ENCODE measurements at regions not wholly inside any gene's neighbourhood (a gene's known extent, or its start where the extent isn't known, plus 50 kb on each side); places are given as distances from the start of the nearest gene placed in this dataset.

DNA sequence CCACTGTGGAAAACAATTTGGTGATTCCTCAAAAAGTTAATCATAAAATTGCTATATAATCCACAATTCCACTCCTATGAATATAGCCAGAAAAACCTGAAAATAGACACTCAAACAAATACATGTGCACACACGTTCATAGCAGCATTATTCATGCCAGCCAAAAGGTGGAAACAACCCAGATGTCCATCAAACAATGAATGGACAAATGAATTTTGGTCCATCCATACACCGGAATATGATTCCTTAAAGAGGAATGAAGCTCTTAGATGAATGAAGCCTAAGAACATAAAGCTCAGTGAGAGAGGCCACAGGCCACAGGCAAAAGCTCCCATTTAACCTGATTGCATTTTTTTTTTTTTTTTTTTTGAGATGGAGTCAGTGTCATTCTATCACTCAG lies 114.6 kb upstream of the TNRC6C start:
- no peaks in the 10 kb centered on the region for H3K9me3 ChIP-seq
- H3K4me3 ChIP-seq: no peak overlapping the region
- no peak for DNase-seq (ENCODE audit: low spot score in 2 of 2)
- TF ChIP-seq, protein P1, sequence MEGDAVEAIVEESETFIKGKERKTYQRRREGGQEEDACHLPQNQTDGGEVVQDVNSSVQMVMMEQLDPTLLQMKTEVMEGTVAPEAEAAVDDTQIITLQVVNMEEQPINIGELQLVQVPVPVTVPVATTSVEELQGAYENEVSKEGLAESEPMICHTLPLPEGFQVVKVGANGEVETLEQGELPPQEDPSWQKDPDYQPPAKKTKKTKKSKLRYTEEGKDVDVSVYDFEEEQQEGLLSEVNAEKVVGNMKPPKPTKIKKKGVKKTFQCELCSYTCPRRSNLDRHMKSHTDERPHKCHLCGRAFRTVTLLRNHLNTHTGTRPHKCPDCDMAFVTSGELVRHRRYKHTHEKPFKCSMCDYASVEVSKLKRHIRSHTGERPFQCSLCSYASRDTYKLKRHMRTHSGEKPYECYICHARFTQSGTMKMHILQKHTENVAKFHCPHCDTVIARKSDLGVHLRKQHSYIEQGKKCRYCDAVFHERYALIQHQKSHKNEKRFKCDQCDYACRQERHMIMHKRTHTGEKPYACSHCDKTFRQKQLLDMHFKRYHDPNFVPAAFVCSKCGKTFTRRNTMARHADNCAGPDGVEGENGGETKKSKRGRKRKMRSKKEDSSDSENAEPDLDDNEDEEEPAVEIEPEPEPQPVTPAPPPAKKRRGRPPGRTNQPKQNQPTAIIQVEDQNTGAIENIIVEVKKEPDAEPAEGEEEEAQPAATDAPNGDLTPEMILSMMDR (IDR thresholded peaks at IDR 0.05): no peak
- no peak for TF ChIP-seq POLR2A (IDR thresholded peaks at IDR 0.05)
- no peak for TF ChIP-seq POLR2AphosphoS5 (IDR thresholded peaks at IDR 0.05)
- H3K27me3 ChIP-seq: no peaks in the 10 kb centered on the region
- no peaks in the 10 kb centered on the region for H3K36me3 ChIP-seq
- no peaks in the 10 kb centered on the region for H3K4me1 ChIP-seq
- no peak overlapping the region for H3K27ac ChIP-seq
- intact Hi-C loops (cut with DNase I; ENCODE audit: low total_unique reads): loop anchor here (10.0 kb wide), 1 partner anchor 869 kb away; no protein-coding TSS in a partner anchor

- DNase-seq (ENCODE audit: low spot score in 2 of 2): no peak
- Histone ChIP-seq H3K27me3 (no peaks in the 10 kb centered on the region), H3K36me3 (no peaks in the 10 kb centered on the region), H3K9me3 (no peaks in the 10 kb centered on the region), H3K4me1 (no peaks in the 10 kb centered on the region), H3K4me3 (no peak overlapping the region), H3K27ac (no peak overlapping the region)
- intact Hi-C loops (cut with DNase I; ENCODE audit: low total_unique reads): loop anchor here (10.0 kb wide), 1 partner anchor 870 kb away; no protein-coding TSS in a partner anchor
- TF ChIP-seq POLR2AphosphoS5 (IDR thresholded peaks at IDR 0.05) (no peak), POLR2A (IDR thresholded peaks at IDR 0.05) (no peak)
- TF ChIP-seq, protein P1 (IDR thresholded peaks at IDR 0.05): no peak
These were observed 113.8 kb upstream of the TNRC6C start for GRCh38 chr17:77844681-77845080.

GRCh38 chr17:77845541-77846225 lies 112.8 kb upstream of the TNRC6C start:
- intact Hi-C loops (cut with DNase I; ENCODE audit: low total_unique reads): loop anchor here (10.0 kb wide), 1 partner anchor 871 kb away; no protein-coding TSS in a partner anchor
- DNase-seq (ENCODE audit: low spot score in 2 of 2): no peak

GRCh38 chr17:77846531-77847085 lies 111.9 kb upstream of the TNRC6C start:
- H3K27me3 ChIP-seq: no peaks in the 10 kb centered on the region
- DNase-seq (ENCODE audit: low spot score in 2 of 2): no peak
- H3K4me1 ChIP-seq: no peaks in the 10 kb centered on the region
- H3K4me3 ChIP-seq: no peak overlapping the region
- H3K36me3 ChIP-seq: no peaks in the 10 kb centered on the region
- H3K27ac ChIP-seq: no peak overlapping the region
- no peaks in the 10 kb centered on the region for H3K9me3 ChIP-seq
- intact Hi-C loops (cut with DNase I; ENCODE audit: low total_unique reads): loop anchor here (10.0 kb wide), 1 partner anchor 872 kb away; no protein-coding TSS in a partner anchor
- TF ChIP-seq, protein P1 (IDR thresholded peaks at IDR 0.05): no peak
- no peak for TF ChIP-seq POLR2AphosphoS5 (IDR thresholded peaks at IDR 0.05)
- TF ChIP-seq POLR2A (IDR thresholded peaks at IDR 0.05): no peak

More at GRCh38 chr17:77845541-77846225, 112.8 kb upstream of the TNRC6C start:
- H3K4me1 ChIP-seq: no peaks in the 10 kb centered on the region
- H3K27me3 ChIP-seq: no peaks in the 10 kb centered on the region
- no peak for TF ChIP-seq POLR2A (IDR thresholded peaks at IDR 0.05)
- no peak overlapping the region for H3K4me3 ChIP-seq
- H3K9me3 ChIP-seq: no peaks in the 10 kb centered on the region
- no peak overlapping the region for H3K27ac ChIP-seq
- H3K36me3 ChIP-seq: no peaks in the 10 kb centered on the region

DNA sequence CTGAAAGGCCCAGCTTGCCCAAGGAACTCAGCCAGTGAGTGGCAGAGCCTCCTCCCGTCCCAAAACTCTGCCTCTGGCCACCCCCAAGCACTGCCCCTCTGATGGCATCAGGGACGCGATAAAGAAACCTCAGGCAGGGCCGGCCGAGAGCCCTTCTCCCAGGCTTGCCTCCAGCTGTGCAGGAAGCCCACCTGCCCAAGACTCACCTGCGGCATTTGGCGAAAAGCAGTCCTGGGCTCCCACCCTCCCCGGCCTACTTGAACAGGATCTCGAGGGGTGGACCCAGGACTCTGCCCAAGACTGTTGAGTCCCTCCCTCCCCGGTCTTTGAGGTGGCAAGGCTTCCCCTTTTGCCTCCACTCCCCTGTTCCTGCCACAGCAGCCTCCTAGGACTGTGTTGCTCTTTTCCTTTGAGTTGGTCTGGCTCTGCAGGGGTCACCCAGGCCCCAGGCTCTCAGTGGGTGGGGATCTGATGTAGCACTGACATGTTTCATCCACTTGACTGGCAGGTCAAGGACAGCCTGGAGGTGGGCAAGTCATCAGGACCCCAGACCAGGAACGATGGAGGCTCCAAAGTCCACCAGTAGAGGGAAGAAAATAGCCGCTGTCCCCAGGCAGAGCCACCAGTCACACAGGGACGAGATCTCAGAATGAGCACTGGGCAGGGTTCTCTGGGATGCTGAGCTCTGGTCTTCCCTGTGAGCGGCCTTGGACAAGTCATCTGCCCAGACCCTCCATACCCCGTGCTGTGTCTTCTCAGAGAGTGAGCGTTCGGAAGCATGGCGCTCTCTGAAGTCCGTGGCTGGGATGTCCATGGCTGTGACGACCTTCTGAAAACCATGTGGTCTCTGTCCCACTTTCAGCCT lies 111.0 kb upstream of the TNRC6C start:
- no peaks in the 10 kb centered on the region for H3K4me1 ChIP-seq
- H3K4me3 ChIP-seq: no peak overlapping the region
- no peak for DNase-seq (ENCODE audit: low spot score in 2 of 2)
- TF ChIP-seq POLR2AphosphoS5 (IDR thresholded peaks at IDR 0.05) (no peak), POLR2A (IDR thresholded peaks at IDR 0.05) (no peak)
- TF ChIP-seq, protein P1 (IDR thresholded peaks at IDR 0.05): no peak
- H3K27me3 ChIP-seq: no peaks in the 10 kb centered on the region
- intact Hi-C loops (cut with DNase I; ENCODE audit: low total_unique reads): loop anchor here (10.0 kb wide), 1 partner anchor 873 kb away; no protein-coding TSS in a partner anchor
- no peaks in the 10 kb centered on the region for H3K36me3 ChIP-seq
- no peaks in the 10 kb centered on the region for H3K9me3 ChIP-seq
- H3K27ac ChIP-seq: no peak overlapping the region

All from breast epithelium (tissue), 4 donors.